Stimulated activated CD8-positive, alpha-beta memory T cell treated with anti-CD3 and anti-CD28 coated beads, Interleukin-15, amount 100 ng/mL, for 1 hour (primary cell): ENCODE measurements at regions not wholly inside any gene's neighbourhood (a gene's known extent, or its start where the extent isn't known, plus 50 kb on each side); places are given as distances from the start of the nearest gene placed in this dataset.
"Not testable (repeated sequence)": the region's sequence is repeated elsewhere in the genome, so short reads cannot be mapped to it uniquely, and the experiment has no call there.

Experiments used
- DNase-seq: peaks from one replicate; pipeline ENCODE4 v3.0.0-alpha.2; 2020; ENCODE audit warnings: low read depth

DNA sequence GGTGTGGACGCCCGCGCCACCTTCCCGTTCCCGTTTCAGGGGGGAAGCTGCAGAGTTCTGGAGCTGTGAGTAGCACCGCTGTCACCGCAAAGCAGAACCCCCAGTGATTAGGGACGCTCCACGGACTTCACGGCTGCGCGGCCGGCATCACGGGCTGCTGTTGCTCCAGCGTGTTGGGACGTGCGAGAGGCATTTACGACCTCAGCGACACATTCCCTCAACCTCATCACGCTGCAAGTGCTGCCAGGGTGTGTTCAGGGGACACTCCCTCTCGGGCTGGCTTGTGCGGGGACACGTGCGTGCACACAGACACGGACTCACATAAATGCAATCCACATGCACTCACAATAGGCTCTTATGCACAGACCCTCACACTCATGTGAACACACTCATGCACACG, 187.9 kb downstream of the NPIPB11 start:
- DNase-seq = not testable (repeated sequence)

GRCh38 chr16:29218171-29218570, 188.3 kb downstream of the NPIPB11 start:
- not testable (repeated sequence) for DNase-seq

DNA sequence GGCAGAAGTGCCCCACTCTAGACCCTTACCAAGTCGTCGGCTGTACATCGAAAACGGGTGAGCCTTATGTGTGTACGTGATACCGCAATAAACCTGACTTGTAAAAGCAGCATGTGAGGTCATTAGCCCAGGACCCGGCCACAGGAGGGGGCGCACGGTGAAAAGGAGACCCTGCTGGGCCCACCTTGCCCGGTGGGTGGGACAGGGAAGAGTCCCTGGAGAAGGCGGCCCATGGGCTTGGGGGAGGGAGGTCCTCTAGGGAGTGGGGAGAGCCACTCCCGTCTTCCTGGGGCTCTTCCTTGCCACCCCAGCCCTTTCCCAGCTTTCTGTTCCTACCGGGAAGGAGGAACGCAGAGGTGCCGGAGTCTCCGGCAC, 188.8 kb downstream of the NPIPB11 start:
- not testable (repeated sequence) for DNase-seq

DNA sequence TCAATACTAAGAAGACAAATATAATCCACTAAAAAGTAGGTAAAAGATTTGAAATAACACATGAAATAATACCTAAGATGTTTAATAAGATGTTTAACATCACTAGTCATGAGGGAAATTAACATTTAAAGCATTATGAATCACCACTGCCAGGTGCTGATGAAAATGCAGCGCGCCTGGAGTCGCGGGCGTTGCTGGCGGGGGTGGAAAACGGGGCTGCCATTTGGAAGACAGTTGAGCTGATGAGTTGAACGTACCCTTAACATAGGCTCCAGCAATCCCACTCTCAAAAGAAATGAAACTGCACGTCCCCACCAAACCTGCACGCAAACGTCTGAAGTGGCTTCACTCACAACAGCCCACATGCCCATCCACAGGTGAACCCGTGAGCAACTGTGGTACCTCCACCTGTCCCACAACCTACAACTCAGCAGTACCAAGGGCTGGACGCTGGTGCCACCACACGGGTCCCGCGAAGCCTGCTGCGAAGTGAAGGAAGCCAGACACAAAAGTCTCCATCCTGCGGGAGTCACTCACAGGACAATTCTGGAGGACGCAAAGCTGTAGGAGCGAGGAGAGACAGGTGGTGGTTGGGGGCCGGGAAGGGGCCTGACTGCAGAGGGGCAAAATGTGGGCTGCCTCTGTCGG, 189.3 kb downstream of the NPIPB11 start:
- not testable (repeated sequence) for DNase-seq

DNA sequence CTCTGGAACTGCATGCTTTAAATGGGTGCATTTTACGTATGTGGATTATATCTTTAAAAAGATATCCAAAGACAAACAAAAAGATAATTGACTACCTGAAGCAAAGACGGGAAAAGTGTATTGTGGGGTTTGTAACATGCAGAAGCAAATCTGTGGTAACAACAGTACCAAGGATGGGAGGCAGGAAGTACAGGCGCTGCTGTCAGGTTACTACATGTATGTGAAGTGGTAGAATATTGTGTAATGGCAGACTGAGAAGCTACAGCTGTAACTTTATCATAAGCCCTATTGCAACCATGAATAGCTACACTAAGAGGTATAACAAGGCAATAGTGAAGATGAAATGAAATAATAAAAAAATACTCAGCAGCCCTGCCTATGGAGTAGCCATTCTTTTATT, 192.7 kb downstream of the NPIPB11 start:
- not testable (repeated sequence) for DNase-seq

- DNase-seq = not testable (repeated sequence)
Measured at GRCh38 chr16:29213251-29213650, 193.3 kb downstream of the NPIPB11 start.

DNA sequence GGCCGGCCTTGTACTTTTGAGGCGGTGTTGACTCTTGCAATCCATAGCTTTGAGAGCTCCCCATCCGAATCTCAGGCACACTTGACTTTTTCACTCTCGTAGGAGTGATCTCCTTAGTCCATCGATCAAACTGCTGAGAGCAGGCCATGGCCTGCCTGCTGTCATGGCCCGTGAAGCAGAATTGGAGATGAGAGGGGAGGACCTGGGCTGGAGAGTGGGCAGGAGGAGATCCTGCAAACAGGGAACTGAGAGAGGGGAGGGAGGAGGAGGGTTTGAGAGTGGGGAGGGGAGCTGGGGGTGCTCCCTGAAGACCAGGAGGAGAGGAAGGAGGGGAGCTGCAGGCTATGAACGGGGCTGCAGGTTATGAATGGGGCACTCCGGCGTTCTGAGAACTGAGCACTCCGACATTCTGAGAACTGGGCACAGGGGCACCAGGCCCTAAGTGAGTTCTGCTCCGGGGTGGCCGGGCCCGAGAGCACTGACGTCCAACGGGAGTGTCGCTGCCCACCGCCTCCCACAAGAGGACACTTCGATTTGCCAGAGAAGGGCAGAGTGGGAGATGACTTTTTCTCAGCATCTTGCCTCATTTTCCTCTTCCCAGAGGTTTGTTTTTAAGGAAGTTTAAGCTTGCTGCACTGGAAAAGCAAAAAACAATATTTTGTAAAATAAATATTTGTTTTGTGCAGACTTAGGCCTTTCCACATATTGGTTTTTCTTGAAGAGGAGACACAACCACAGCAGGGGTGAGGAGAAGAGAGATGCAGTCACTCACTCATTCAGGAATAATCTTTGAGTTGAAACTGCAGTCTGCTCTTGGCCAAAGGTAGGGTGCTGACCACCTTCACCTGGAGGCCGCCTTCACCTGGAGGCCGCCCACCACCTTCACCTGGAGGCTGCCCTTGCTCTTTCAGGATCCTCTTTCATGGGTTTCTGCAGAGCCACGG, 194.2 kb downstream of the NPIPB11 start:
- DNase-seq = not testable (repeated sequence)

DNA sequence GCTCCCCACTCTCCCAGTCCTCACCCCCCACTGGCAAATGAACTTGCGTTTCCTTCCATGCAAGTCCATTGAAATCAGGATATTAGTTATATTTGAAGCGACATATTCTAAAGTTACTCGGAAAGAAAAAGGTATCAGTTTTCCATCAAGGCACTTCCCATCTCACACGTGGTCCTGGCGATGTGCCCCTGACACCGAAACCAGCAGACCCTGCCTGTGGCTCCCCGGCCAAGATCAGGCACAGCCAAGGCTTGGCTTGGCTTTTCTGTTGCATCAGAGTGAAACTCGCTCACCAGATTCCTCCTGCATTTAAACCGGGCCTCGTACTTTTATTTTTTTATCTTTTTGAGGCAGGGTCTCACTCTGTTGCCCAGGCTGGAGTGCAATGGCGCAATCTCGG, 195.1 kb downstream of the NPIPB11 start:
- not testable (repeated sequence) for DNase-seq

DNA sequence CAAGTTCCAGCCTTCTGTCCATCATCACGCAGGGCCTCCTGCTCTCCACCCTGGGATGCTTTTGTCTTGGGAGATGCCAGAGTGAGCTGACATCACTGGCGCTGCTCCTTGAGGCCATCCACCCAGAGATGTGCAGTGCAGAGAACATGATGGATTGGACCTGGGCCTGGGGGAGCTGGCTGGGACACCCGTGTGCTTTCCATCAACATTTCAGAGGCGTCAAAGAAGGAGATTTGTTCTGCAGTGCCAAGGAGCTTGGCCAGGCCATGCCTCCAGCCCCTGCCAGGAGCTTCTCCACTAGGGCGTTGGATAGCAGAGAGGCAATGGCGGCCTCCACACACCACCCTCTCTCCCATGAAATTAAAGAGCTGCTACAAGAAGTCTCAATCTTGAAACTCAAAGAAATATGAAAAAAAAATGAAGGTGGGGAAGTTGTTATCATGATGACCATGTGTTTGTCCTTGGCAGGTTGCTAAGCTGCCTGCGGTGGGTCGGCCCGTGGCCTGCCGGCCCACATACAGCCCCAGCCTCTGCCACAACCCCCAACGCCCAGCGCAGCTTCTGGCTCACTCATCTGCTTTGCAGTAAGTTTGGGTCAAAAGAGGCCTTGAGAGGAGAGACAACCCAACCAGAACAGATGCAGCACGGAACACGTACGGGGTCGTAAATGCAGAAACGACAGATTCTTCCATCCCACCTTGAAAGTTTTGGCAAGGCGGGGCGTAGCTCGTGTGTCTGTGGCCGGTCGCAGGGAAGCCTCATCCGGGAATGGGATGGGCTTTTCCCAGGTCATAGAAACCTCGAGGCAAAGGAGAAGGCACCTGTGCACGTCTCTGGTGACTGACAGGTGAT, 196.0 kb downstream of the NPIPB11 start:
- DNase-seq = not testable (repeated sequence)

DNA sequence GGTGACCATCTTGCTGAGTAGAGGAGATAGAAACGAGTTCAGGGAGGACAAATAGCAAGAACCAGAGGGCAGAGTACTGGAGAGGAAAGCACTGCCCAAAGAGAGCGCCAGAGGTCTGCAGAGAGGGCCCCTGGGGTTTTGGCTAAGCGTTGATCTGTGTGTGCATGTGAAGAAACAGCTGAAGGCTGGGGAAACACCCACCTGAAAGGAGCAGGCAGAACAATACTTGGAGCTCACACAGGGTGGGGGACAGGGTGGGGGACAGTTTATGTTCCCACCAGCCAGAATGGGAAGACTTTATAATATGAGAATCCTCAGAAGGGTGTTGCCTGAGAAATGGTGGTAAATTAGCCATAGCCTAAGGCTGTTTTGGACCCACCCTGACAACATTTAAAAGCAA, 200.4 kb downstream of the NPIPB11 start:
- DNase-seq = not testable (repeated sequence)

DNA sequence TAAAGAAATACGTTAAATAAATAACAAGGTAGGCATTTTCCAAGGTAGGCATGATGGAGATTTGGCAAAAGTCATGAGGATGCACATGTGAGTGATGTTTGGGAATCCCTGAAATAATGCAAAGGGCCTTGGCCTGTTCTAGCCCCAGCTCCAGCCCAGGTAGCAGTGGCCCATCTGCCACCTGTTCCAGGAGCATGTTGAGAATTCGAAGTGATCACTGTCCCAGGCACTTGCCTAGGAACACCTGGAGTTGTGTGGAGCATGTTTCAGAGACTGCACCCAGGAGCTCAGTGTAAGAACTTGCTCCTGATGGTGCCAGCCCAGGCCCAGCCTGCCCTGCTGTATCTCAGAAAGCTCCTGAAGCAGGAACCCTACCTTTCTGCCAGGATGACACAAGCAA, 201.4 kb downstream of the NPIPB11 start:
- not testable (repeated sequence) for DNase-seq

- DNase-seq = no peak
Measured at GRCh38 chr16:29204806-29205135, 201.7 kb downstream of the NPIPB11 start.

- DNase-seq = not testable (repeated sequence)
Measured at GRCh38 chr16:29203933-29204805, 202.3 kb downstream of the NPIPB11 start.

DNA sequence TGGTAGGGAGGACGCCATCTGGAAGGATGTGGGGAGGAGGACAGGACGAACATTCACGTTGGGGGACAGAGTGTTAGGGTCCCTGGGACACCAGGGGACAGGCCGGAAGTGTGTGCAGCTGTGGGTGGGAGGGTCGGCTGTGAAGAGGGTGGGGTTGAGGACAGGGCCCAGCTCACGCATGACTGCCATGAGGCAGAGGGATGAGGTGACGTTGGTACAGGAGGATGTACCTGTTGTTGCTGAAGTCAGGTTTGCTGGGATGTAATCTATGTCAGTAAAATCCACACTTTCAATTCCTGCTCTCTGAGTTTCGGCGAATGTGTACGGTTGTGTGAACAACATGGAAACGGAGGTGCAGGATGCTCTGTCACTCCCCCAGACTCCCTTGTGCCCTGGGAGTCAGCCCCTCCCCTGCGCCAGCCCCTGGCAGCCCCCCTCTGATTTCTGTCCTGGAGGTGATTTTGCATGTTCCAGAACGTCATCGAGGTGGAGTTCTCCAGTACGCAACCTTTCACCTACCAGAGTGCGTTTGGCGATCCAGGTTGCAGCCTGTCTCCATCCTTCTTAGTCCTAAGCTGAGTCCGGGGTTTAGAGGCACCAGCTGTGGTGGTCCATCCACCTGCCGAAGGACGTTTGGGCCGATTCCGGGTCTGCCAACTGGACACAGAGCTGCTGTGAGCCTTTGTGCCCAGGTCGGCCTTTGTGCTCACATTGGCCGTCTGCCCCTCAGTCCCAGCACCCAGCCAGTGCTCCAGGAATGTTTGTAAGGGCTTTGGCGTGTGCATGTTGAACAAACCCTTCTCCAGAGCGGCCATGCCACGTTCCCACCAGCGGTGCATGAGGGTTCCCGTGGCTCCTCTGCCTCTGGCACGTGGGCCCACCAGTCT, 203.2 kb downstream of the NPIPB11 start:
- not testable (repeated sequence) for DNase-seq

- DNase-seq = not testable (repeated sequence)
Measured at GRCh38 chr16:29202642-29203041, 203.9 kb downstream of the NPIPB11 start.

DNA sequence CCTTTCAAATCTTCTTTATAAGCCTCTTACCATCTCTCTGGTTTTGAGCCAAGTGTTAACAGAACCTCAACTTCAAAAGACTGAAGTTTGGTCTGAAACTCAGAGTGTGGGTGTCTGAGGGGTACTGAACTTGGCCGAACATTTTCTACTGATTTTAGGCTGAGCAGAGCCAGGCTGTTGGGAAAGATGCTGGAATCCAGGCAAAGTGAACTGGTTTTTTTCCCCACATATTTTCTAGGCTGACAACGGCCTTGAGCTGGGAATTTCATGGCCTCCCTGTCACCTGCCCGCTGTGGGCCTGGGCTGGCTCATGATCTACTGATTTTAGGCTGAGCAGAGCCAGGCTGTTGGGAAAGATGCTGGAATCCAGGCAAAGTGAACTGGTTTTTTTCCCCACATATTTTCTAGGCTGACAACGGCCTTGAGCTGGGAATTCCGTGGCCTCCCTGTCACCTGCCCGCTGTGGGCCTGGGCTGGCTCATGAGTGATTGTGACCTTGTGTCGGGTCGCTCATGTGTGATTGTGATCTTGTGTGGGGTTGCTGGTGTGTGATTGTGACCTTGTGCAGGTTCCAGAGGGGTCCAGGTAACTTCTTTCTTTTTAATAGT, 204.4 kb downstream of the NPIPB11 start:
- not testable (repeated sequence) for DNase-seq

DNA sequence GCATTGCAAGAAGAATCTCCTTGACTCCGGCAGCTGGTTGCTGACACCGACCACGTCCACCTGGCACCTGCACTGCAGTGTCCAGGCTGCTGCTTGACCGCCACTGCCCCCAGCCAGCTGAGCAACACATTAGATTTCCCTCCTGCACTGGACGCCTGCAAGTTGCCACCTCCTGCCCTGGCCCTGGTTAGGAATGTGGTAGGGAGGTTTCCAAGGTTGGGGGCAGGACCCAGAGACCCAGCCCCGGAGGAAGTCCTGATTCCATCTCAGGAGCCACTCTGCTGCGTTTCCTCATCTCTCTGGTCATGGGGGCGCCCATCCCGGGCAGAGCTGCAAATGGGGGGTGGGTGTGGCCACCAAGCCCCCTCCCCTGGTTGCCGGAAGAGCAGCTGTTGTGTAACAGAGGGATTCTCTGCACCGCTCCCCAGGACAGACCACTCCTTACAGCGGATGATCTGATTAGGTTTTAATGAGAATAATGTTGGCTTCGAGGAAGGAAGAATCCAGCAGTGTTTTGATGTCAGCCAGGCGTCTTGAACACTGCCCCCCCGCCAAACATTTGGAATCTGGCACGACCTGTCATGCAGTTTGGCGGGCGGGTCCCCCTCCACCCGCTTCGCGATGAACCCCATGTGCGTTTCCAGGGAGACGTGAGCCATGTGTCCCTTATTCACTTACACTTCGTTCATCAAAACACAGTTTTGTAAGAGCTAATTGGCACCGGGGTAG, 205.1 kb downstream of the NPIPB11 start:
- DNase-seq = not testable (repeated sequence)

DNA sequence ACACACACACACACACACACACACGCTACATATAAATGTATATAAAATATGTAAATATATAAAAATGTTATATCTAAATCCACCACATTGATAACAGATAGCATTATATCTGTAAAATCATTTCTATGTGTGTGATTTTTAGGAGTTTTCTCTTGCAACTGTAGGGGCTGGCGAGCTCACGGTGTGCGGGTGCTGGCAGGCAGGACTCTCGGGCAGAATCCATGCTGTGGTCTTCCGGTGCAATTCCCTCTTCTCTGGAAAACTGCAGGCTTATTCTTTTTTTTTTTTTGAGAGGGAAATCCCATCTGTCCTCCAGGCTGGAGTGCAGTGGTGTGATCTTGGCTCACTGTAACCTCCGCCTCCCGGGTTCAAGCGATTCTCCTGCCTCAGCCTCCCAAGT, 205.8 kb downstream of the NPIPB11 start:
- not testable (repeated sequence) for DNase-seq

GRCh38 chr16:29200135-29200601, 206.3 kb downstream of the NPIPB11 start:
- DNase-seq = not testable (repeated sequence)
